Caco-2 (cell line): ENCODE measurements at regions not wholly inside any gene's neighbourhood (a gene's known extent, or its start where the extent isn't known, plus 50 kb on each side); places are given as distances from the start of the nearest gene placed in this dataset.

Experiments
- BruUV-seq: library from RNA; stranded (reverse); fragments of 400-500 nt; replicated peaks from 2 replicates; lab custom pipeline; 2021; lab: Mats Ljungman, UMichigan
- CTCF ChIA-PET: fragments of 300-600 bp; sonication (Branson Sonifier 250); formaldehyde crosslinking; loops from one replicate; lab custom pipeline; 2022; ENCODE audit warnings: antibody characterized with exemption; lab: Charles Lee
- POLR2A ChIA-PET: fragments of 300-600 bp; sonication (Branson Sonifier 250); formaldehyde crosslinking; loops from one replicate; lab custom pipeline; 2022; ENCODE audit warnings: antibody characterized with exemption; lab: Charles Lee
- DNase-seq, 2 experiments: peaks; one replicate each; pipeline versions ENCODE4 v3.0.0 to v3.0.0-alpha.2; 2020 to 2022
- H3K27me3 ChIP-seq: replicated peaks from 2 replicates; pipeline ENCODE4 v1.6.0; 2011; ENCODE audit warnings: low read length; ENCODE audit not compliant: control insufficient read depth, insufficient read depth
- H3K36me3 ChIP-seq: 2 replicates; pipeline ENCODE4 v1.5.1; 2011; ENCODE audit warnings: low read length; ENCODE audit not compliant: control insufficient read depth, insufficient read depth
- H3K4me1 ChIP-seq: fragments of 250-450 bp; sonication (Bioruptor Pico); 2 replicates; pipeline ENCODE4 v1.5.1; 2020; ENCODE audit warnings: mild to moderate bottlenecking
- H3K4me3 ChIP-seq: 2 replicates; pipeline ENCODE4 v1.5.1; 2011; ENCODE audit warnings: low read depth, mild to moderate bottlenecking, control low read depth, low read length
- H3K9me3 ChIP-seq: fragments of 250-450 bp; sonication (Bioruptor Pico); 2 replicates; pipeline ENCODE4 v1.5.1; 2020; ENCODE audit warnings: mild to moderate bottlenecking, moderate library complexity
- H3K27ac Mint-ChIP-seq: one replicate; pipeline ENCODE4 v1.8.0; 2022; ENCODE audit warnings: mixed read lengths; ENCODE audit not compliant: unreplicated experiment
- H3K27me3 Mint-ChIP-seq: one replicate; pipeline ENCODE4 v1.8.0; 2022; ENCODE audit warnings: mixed read lengths; ENCODE audit not compliant: insufficient read depth, unreplicated experiment
- H3K36me3 Mint-ChIP-seq: one replicate; pipeline ENCODE4 v1.8.0; 2022; ENCODE audit warnings: mild to moderate bottlenecking, mixed read lengths; ENCODE audit not compliant: insufficient read depth, unreplicated experiment
- H3K4me1 Mint-ChIP-seq: one replicate; pipeline ENCODE4 v1.8.0; 2022; ENCODE audit warnings: low read depth, mixed read lengths; ENCODE audit not compliant: unreplicated experiment
- H3K4me3 Mint-ChIP-seq: one replicate; pipeline ENCODE4 v1.8.0; 2022; ENCODE audit warnings: mild to moderate bottlenecking, moderate library complexity, mixed read lengths; ENCODE audit not compliant: unreplicated experiment
- H3K9me3 Mint-ChIP-seq: one replicate; pipeline ENCODE4 v1.8.0; 2022; ENCODE audit warnings: mixed read lengths; ENCODE audit not compliant: unreplicated experiment
- CTCF ChIP-seq, 2 experiments: fragments of 200-600 bp in 1 of 2; IDR thresholded peaks; 1 replicate in 1 of 2; 2 replicates in 1 of 2; pipeline versions ENCODE4 v1.5.1 to v1.8.0; 2011 to 2022; ENCODE audit warnings: antibody characterized with exemption in 1 of 2, control low read depth in 1 of 2, inconsistent platforms in 1 of 2, low read depth in 1 of 2, low read length in 1 of 2, mild to moderate bottlenecking in 1 of 2, moderate library complexity in 1 of 2; ENCODE audit not compliant: insufficient read depth in 1 of 2, severe bottlenecking in 1 of 2, unreplicated experiment in 1 of 2
- intact Hi-C: fragments of 100-400 bp; cut with micrococcal nuclease; formaldehyde crosslinking; loops from one replicate; pipeline ENCODE4 v1.10.0; 2022; ENCODE audit not compliant: unreplicated experiment

DNA sequence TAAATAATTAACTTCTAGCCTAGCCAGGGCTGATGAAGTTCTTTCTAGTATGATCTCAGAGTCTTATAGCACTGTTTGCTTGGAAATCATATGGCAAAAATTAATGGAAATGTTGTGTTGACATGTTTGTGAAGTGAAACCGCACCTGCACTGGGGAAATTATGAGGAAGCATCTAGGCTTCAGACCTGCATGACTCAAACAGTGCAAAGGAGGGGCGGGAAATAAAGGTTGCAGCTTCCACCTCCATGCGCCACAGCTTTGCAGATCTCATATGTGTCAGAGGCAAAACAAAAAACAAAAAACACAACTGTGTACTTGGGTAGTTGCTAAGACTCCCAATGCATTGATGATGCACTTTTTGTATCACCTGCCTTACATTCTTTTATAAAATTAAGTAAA, 1080.6 kb downstream of the PLA2G4A start:
- no peak overlapping the region for H3K4me3 Mint-ChIP-seq
- no peaks in the 10 kb centered on the region for H3K27me3 ChIP-seq
- ChIA-PET POLR2A (no interaction called here), CTCF (no interaction called here)
- TF ChIP-seq CTCF (IDR thresholded peaks at IDR 0.05; ENCODE audit: insufficient read depth in 1 of 2, low read depth in 1 of 2, low read length in 1 of 2, severe bottlenecking in 1 of 2, unreplicated experiment in 1 of 2) = no peak
- no peaks in the 10 kb centered on the region for H3K9me3 Mint-ChIP-seq
- DNase-seq = no peak
- no peaks in the 10 kb centered on the region for H3K4me1 ChIP-seq
- H3K4me3 ChIP-seq = no peak overlapping the region
- H3K4me1 Mint-ChIP-seq = no peaks in the 10 kb centered on the region
- H3K27ac Mint-ChIP-seq = no peak overlapping the region
- no TSS peak for BruUV-seq
- no peaks in the 10 kb centered on the region for H3K9me3 ChIP-seq
- no peaks in the 10 kb centered on the region for H3K36me3 Mint-ChIP-seq
- intact Hi-C loops = no loop called here
- H3K36me3 ChIP-seq = no peaks in the 10 kb centered on the region
- peaks cover 8% of the 10 kb centered on the region for H3K27me3 Mint-ChIP-seq

DNA sequence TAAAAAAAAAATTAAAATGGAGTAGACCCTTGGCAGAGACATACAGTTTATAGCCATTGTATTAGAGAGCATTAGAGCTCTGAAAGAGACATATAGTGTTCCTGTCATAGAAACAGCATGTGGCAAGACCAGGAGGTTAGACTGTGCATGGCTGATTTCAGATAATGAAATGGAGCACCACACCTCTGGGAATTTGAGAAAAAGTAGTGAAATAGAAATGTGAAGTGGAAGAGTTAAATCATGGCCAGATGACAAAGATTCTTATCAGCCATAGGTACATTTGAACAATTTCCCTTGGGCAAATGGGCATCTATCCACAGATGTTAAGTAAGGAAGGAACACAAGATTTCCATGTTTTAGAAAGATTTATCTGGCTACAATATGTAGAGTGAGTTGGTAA, 1083.1 kb downstream of the PLA2G4A start:
- Histone ChIP-seq H3K27me3 (no peaks in the 10 kb centered on the region), H3K36me3 (no peaks in the 10 kb centered on the region), H3K9me3 (no peaks in the 10 kb centered on the region), H3K4me1 (no peaks in the 10 kb centered on the region), H3K4me3 (no peak overlapping the region)
- POLR2A ChIA-PET = no interaction called here
- TF ChIP-seq CTCF (IDR thresholded peaks at IDR 0.05; ENCODE audit: insufficient read depth in 1 of 2, low read depth in 1 of 2, low read length in 1 of 2, severe bottlenecking in 1 of 2, unreplicated experiment in 1 of 2) = no peak
- CTCF ChIA-PET = no interaction called here
- Mint-ChIP-seq H3K4me1 (no peaks in the 10 kb centered on the region), H3K36me3 (no peaks in the 10 kb centered on the region), H3K27me3 (peaks cover 11% of the 10 kb centered on the region), H3K9me3 (no peaks in the 10 kb centered on the region), H3K4me3 (no peak overlapping the region), H3K27ac (no peak overlapping the region)
- DNase-seq = no peak
- intact Hi-C loops = no loop called here
- BruUV-seq = no TSS peak

DNA sequence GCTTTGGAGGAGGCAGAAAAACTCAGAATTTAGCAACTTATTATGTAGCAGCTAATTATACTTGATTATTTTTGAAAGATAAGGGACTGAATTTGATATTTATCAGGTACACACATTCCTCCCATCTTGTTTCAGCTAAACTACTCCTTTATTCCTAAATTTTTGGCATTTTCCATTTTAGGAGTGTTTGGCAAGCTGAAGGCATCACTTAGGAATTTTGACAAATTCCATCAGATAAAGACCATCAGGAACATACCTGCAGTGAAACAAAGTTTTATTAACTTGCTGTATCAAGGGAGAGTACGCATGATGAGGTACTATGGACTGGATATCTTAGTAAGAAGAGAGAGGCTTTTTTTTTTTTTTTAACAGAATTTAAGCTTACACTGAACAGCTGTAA, 1092.2 kb downstream of the PLA2G4A start:
- intact Hi-C loops = loop anchor here (10.0 kb wide), 1 partner anchor 204 kb away; no protein-coding TSS in a partner anchor
- no peak overlapping the region for H3K27ac Mint-ChIP-seq
- Histone ChIP-seq H3K9me3 (no peaks in the 10 kb centered on the region), H3K4me3 (no peak overlapping the region), H3K27me3 (no peaks in the 10 kb centered on the region), H3K4me1 (no peaks in the 10 kb centered on the region), H3K36me3 (no peaks in the 10 kb centered on the region)
- POLR2A ChIA-PET = no interaction called here
- H3K27me3 Mint-ChIP-seq = peaks cover 3% of the 10 kb centered on the region
- H3K36me3 Mint-ChIP-seq = no peaks in the 10 kb centered on the region
- BruUV-seq = no TSS peak
- H3K4me1 Mint-ChIP-seq = peaks cover 7% of the 10 kb centered on the region
- CTCF ChIA-PET = no interaction called here
- DNase-seq = no peak
- no peak for TF ChIP-seq CTCF (IDR thresholded peaks at IDR 0.05; ENCODE audit: insufficient read depth in 1 of 2, low read depth in 1 of 2, low read length in 1 of 2, severe bottlenecking in 1 of 2, unreplicated experiment in 1 of 2)
- no peak overlapping the region for H3K4me3 Mint-ChIP-seq
- H3K9me3 Mint-ChIP-seq = no peaks in the 10 kb centered on the region
